Germinal center (tissue), 1 donor: ENCODE measurements at regions not wholly inside any gene's neighbourhood (a gene's known extent, or its start where the extent isn't known, plus 50 kb on each side); places are given as distances from the start of the nearest gene placed in this dataset.
"Not testable (repeated sequence)": the region's sequence is repeated elsewhere in the genome, so short reads cannot be mapped to it uniquely, and the experiment has no call there.

Source experiments
- DNase-seq: peaks from one replicate; pipeline ENCODE4 v3.0.0; 2012; ENCODE audit warnings: mixed read lengths, low spot score

DNA sequence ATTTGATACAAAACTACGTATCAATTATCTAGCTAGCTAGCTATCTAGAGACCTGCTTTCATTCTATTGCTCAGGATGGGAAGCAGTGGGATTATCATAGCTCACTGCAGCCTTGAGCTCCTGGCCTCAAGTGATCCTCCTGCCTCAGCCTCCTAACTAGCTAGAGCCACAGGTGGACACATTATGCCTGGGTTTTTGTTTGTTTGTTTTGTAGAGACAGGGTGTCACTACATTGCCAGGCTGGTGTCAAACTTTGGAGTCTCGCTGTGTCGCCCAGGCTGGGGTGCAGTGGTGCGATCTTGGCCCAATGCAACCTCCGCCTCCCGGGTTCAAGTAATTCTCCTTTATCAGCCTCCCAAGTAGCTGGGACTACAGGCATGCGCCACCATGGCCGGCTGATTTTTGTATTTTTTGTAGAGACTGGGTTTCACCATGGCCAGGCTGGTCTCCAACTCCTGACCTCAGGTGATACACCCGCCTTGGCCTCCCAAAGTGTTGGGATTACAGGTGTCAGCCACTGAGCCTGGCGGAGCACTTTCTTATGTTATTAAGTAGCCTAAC, 122.5 kb upstream of the FBXO28 start:
- not testable (repeated sequence) for DNase-seq

GRCh38 chr1:223961985-223962384, 116.2 kb upstream of the TP53BP2 start:
- DNase-seq: not testable (repeated sequence)

DNA sequence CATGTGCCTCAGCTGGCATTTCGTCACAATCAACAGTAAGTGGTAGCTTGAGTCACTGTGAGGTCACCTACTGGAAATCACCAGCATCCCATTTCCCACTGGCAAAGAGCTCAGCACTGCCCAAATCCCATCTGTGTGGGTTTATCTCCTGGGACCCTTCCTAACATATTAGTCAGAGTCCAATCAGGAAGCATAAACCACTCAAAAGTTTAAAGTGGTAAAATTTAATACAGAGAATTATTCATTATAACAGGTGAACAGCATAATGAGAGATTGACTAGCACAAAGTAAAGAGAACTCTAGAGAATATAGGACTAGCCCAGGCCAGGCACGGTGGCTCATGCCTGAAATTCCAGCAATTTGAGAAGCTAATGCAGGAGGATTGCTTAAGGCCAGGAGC, 107.1 kb upstream of the TP53BP2 start:
- not testable (repeated sequence) for DNase-seq

DNA sequence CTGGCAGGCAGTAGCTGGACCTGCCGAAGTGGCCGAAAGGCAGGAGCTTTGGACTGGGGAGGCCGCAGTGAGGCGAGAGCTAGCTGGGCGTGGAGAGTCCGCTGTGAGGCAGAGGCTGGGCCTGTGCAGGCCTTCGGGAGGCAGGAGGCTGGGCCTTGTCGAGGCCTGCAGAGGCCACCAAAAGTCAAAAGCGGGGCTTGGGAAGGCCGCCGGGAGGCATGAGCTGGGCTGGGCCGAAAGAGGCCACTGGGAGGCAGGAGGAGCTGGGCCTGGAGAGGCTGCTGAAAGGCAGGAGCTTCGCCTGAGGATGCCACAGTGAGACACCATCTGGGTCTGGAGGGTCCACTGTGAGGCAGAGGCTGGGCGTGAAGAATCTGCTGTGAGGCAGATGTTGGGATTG, 105.8 kb upstream of the TP53BP2 start:
- not testable (repeated sequence) for DNase-seq

DNA sequence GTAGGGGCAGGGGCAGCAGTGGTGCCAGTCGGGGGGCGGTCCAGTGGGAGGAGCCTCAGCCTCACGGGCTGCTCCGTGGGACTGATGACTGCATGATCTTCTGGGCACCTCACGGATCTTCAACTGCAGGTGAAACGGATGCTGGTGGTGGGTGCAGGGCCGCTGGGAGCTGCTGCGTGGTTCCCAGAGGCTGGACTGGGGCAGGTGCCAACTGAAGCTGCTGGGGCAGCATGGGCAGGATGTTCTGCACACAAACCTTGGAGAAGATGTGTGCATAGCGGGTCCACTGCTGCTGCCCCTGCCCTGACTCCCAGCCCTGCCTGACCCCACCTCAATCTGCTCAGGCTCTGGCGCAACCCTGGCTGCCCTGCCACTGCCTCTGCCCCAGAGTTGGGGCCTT, 104.2 kb upstream of the TP53BP2 start:
- not testable (repeated sequence) for DNase-seq

DNA sequence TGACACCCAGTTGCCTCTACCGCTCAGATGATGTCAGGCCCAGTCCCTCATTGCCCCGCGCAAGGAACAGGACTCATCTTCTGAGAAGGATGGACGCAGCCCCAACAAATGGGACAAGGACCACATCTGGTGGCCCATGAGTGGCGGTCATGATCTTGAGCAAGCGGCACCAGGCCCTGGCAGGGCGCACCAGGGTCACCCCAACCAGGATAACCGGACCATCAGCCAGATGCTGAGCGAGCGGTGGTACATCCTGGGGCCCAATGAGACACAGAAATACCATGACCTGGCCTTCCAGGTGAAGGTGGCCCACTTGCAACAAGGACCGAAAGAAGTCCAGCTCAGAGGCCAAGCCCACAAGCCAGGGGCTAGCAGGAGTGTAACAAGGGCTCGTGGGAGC, 102.3 kb upstream of the TP53BP2 start:
- DNase-seq: not testable (repeated sequence)

- DNase-seq: not testable (repeated sequence)
These were observed 90.8 kb upstream of the TP53BP2 start for GRCh38 chr1:223936592-223936991.

GRCh38 chr1:223931476-223931875, 85.7 kb upstream of the TP53BP2 start:
- not testable (repeated sequence) for DNase-seq

- not testable (repeated sequence) for DNase-seq
These were observed 75.1 kb upstream of the TP53BP2 start for GRCh38 chr1:223920805-223921204.

GRCh38 chr1:223915476-223915875, 69.7 kb upstream of the TP53BP2 start:
- DNase-seq: not testable (repeated sequence)

GRCh38 chr1:223913715-223914114, 68.0 kb upstream of the TP53BP2 start:
- DNase-seq: not testable (repeated sequence)

- not testable (repeated sequence) for DNase-seq
These were observed 62.3 kb upstream of the TP53BP2 start for GRCh38 chr1:223907943-223908587.

- not testable (repeated sequence) for DNase-seq
These were observed 57.5 kb upstream of the TP53BP2 start for GRCh38 chr1:223903221-223903620.

GRCh38 chr1:223899775-223900174, 54.0 kb upstream of the TP53BP2 start:
- DNase-seq: not testable (repeated sequence)

GRCh38 chr1:223897097-223897496, 51.4 kb upstream of the TP53BP2 start:
- not testable (repeated sequence) for DNase-seq

DNA sequence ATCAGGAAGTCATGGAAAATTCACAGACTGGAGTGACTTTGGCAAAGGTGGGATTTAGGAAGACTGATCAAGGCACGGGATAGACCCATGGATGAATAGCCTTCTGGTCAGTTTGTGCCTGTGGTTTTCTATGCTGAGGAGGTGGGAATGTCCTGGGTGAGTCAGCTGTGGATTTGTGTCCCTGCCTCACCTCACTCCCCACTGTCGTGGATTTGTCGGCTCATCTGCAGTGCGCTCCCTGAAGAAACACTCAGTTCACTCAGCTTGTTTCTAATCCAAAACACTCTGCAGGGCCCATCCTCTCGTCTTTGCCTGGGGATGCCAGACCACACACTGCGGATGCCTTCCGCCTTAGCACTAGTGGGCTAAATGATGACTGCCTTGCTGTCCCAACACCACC, 50.2 kb upstream of the TP53BP2 start:
- not testable (repeated sequence) for DNase-seq
